Testis (tissue), 2 donors: ENCODE measurements at regions not wholly inside any gene's neighbourhood (a gene's known extent, or its start where the extent isn't known, plus 50 kb on each side); places are given as distances from the start of the nearest gene placed in this dataset.

Source experiments
- CTCF ChIP-seq, 3 experiments: fragments of 450-650 bp in 2 of 3; fragments of 200-600 bp in 1 of 3; sonication (generic) in 1 of 3; IDR thresholded peaks; one replicate each; pipeline ENCODE4 v1.5.1; 2016 to 2019; ENCODE audit warnings: antibody characterized with exemption in 3 of 3, mild to moderate bottlenecking in 2 of 3, moderate library complexity in 1 of 3
- POLR2A ChIP-seq: fragments of 450-650 bp; IDR thresholded peaks from one replicate; pipeline ENCODE4 v1.6.1; 2017; ENCODE audit warnings: antibody characterized with exemption, mild to moderate bottlenecking, moderate library complexity

GRCh38 chr4:124469981-124470380, 242.6 kb downstream of the ANKRD50 start:
- TF ChIP-seq CTCF (IDR thresholded peaks at IDR 0.05) (no peak), POLR2A (no peak)
